ENCODE measurements at regions not wholly inside any gene's neighbourhood (a gene's known extent, or its start where the extent isn't known, plus 50 kb on each side); places are given as distances from the start of the nearest gene placed in this dataset.

- no peaks in the 10 kb centered on the region for H3K27me3 ChIP-seq (ENCODE audit: control insufficient read depth in 2 of 2, insufficient read depth in 1 of 2, low read length in 1 of 2)
- H3K4me3 ChIP-seq (ENCODE audit: low read length in 2 of 2), result no peak overlapping the region
- no peaks in the 10 kb centered on the region for H3K36me3 ChIP-seq (ENCODE audit: control insufficient read depth in 2 of 2, insufficient read depth in 2 of 2, low read length in 1 of 2)
- DNase-seq (ENCODE audit: low read depth in 6 of 9, low spot score in 9 of 9), result no peak
- no peaks in the 10 kb centered on the region for H3K4me1 ChIP-seq (ENCODE audit: control insufficient read depth in 2 of 2, insufficient read depth in 2 of 2, low read length in 2 of 2)
- WGBS, result 93% methylated on average over 3 of the region's 3 CpGs
- H3K27ac ChIP-seq (ENCODE audit: low read depth in 1 of 2, low read length in 1 of 2), result no peak overlapping the region
- H3K9me3 ChIP-seq (ENCODE audit: control insufficient read depth in 2 of 2, insufficient read depth in 1 of 2, low read length in 1 of 2), result no peaks in the 10 kb centered on the region
Observed at GRCh38 chr16:66196770-66197169, 169.7 kb upstream of the CDH5 start.

GRCh38 chr16:66194866-66195265 lies 171.6 kb upstream of the CDH5 start:
- no peaks in the 10 kb centered on the region for H3K4me1 ChIP-seq (ENCODE audit: control insufficient read depth in 2 of 2, insufficient read depth in 2 of 2, low read length in 2 of 2)
- no peaks in the 10 kb centered on the region for H3K36me3 ChIP-seq (ENCODE audit: control insufficient read depth in 2 of 2, insufficient read depth in 2 of 2, low read length in 1 of 2)
- no peak for DNase-seq (ENCODE audit: low read depth in 6 of 9, low spot score in 9 of 9)
- no peak overlapping the region for H3K27ac ChIP-seq (ENCODE audit: low read depth in 1 of 2, low read length in 1 of 2)
- no peaks in the 10 kb centered on the region for H3K27me3 ChIP-seq (ENCODE audit: control insufficient read depth in 2 of 2, insufficient read depth in 1 of 2, low read length in 1 of 2)
- no peaks in the 10 kb centered on the region for H3K9me3 ChIP-seq (ENCODE audit: control insufficient read depth in 2 of 2, insufficient read depth in 1 of 2, low read length in 1 of 2)
- no peak overlapping the region for H3K4me3 ChIP-seq (ENCODE audit: low read length in 2 of 2)

- no peak overlapping the region for H3K27ac ChIP-seq (ENCODE audit: low read depth in 1 of 2, low read length in 1 of 2)
- no peak overlapping the region for H3K4me3 ChIP-seq (ENCODE audit: low read length in 2 of 2)
- H3K4me1 ChIP-seq (ENCODE audit: control insufficient read depth in 2 of 2, insufficient read depth in 2 of 2, low read length in 2 of 2), result no peaks in the 10 kb centered on the region
- DNase-seq (ENCODE audit: low read depth in 6 of 9, low spot score in 9 of 9), result no peak
- no peaks in the 10 kb centered on the region for H3K9me3 ChIP-seq (ENCODE audit: control insufficient read depth in 2 of 2, insufficient read depth in 1 of 2, low read length in 1 of 2)
- WGBS, result 96% methylated on average over 5 of the region's 5 CpGs
- H3K36me3 ChIP-seq (ENCODE audit: control insufficient read depth in 2 of 2, insufficient read depth in 2 of 2, low read length in 1 of 2), result no peaks in the 10 kb centered on the region
- H3K27me3 ChIP-seq (ENCODE audit: control insufficient read depth in 2 of 2, insufficient read depth in 1 of 2, low read length in 1 of 2), result no peaks in the 10 kb centered on the region
Observed at GRCh38 chr16:66193543-66194229, 172.8 kb upstream of the CDH5 start.

GRCh38 chr16:66190411-66190810 lies 176.1 kb upstream of the CDH5 start:
- DNase-seq (ENCODE audit: low read depth in 6 of 9, low spot score in 9 of 9), result no peak
- Histone ChIP-seq H3K27ac (ENCODE audit: low read depth in 1 of 2, low read length in 1 of 2) (no peak overlapping the region), H3K4me1 (ENCODE audit: control insufficient read depth in 2 of 2, insufficient read depth in 2 of 2, low read length in 2 of 2) (no peaks in the 10 kb centered on the region), H3K36me3 (ENCODE audit: control insufficient read depth in 2 of 2, insufficient read depth in 2 of 2, low read length in 1 of 2) (no peaks in the 10 kb centered on the region), H3K27me3 (ENCODE audit: control insufficient read depth in 2 of 2, insufficient read depth in 1 of 2, low read length in 1 of 2) (no peaks in the 10 kb centered on the region), H3K4me3 (ENCODE audit: low read length in 2 of 2) (no peak overlapping the region), H3K9me3 (ENCODE audit: control insufficient read depth in 2 of 2, insufficient read depth in 1 of 2, low read length in 1 of 2) (no peaks in the 10 kb centered on the region)
- WGBS, result 93% methylated on average over 1 of the region's 1 CpG

DNA sequence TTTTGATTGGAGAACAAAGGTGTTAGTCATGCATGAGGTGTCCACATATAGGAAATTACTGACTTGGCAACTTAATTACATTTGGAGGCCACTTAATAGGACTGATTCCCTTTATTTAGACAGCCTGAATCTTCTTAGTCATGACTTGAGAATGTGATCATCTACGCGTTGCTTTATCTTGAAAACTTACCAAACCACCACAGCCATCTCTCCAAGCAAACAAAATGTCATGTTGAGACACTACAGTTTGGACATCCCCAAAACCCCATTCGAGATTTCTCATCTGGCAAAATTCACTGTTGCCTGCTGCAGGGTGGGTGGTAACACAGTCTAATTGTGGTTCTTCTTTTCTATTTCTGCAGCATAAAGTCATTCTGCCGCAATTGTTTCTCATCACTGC lies 176.5 kb upstream of the CDH5 start:
- DNase-seq (ENCODE audit: low read depth in 6 of 9, low spot score in 9 of 9), result no peak
- WGBS, result 94% methylated on average over 4 of the region's 4 CpGs
- H3K4me3 ChIP-seq (ENCODE audit: low read length in 2 of 2), result no peak overlapping the region
- no peaks in the 10 kb centered on the region for H3K9me3 ChIP-seq (ENCODE audit: control insufficient read depth in 2 of 2, insufficient read depth in 1 of 2, low read length in 1 of 2)
- H3K27me3 ChIP-seq (ENCODE audit: control insufficient read depth in 2 of 2, insufficient read depth in 1 of 2, low read length in 1 of 2), result no peaks in the 10 kb centered on the region
- H3K36me3 ChIP-seq (ENCODE audit: control insufficient read depth in 2 of 2, insufficient read depth in 2 of 2, low read length in 1 of 2), result no peaks in the 10 kb centered on the region
- no peak overlapping the region for H3K27ac ChIP-seq (ENCODE audit: low read depth in 1 of 2, low read length in 1 of 2)
- no peaks in the 10 kb centered on the region for H3K4me1 ChIP-seq (ENCODE audit: control insufficient read depth in 2 of 2, insufficient read depth in 2 of 2, low read length in 2 of 2)

DNA sequence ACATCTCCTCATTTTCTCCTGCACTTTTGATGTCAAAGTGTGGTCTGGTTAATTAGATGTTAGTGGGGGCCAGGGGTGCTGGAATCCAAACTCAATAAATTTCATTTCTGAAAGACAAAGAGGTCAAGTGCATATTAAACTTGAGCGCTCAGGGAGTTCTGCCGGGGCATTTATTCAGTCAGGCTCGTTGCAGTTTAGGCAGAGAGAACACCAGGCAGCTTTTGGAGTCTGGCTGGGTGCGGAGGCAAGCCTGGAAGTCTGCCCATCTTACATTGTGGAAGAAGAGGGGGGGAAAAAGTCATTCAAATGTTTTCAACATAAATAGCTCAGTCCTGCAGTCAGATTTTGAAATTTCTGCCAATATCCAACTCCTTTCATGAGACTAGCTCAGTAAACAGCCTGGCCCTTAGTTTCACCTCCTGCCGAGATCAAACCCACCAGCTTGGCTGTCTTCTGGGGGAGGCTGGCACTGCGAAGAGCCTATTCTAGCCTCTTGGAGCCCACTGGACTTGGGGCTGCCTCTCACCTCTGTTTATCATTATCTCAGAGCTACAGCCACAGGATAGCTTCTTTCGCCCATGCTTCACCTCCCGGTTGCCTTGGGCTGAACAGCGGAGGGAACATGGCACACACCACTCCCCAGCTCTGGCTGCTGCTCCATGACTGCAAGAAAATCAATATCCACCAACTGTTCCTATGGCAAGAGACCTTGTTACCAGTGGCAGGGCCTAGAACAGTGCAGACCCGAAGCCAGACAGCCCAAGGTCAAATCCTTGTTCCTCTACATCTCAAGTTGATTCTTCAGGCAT lies 177.4 kb upstream of the CDH5 start:
- 91% methylated on average over 10 of the region's 10 CpGs for WGBS
- no peak overlapping the region for H3K4me3 ChIP-seq (ENCODE audit: low read length in 2 of 2)
- DNase-seq (ENCODE audit: low read depth in 6 of 9, low spot score in 9 of 9), result no peak
- no peaks in the 10 kb centered on the region for H3K9me3 ChIP-seq (ENCODE audit: control insufficient read depth in 2 of 2, insufficient read depth in 1 of 2, low read length in 1 of 2)
- no peaks in the 10 kb centered on the region for H3K4me1 ChIP-seq (ENCODE audit: control insufficient read depth in 2 of 2, insufficient read depth in 2 of 2, low read length in 2 of 2)
- no peak overlapping the region for H3K27ac ChIP-seq (ENCODE audit: low read depth in 1 of 2, low read length in 1 of 2)
- H3K27me3 ChIP-seq (ENCODE audit: control insufficient read depth in 2 of 2, insufficient read depth in 1 of 2, low read length in 1 of 2), result no peaks in the 10 kb centered on the region
- no peaks in the 10 kb centered on the region for H3K36me3 ChIP-seq (ENCODE audit: control insufficient read depth in 2 of 2, insufficient read depth in 2 of 2, low read length in 1 of 2)

GRCh38 chr16:66186251-66186785 lies 180.2 kb upstream of the CDH5 start:
- Histone ChIP-seq H3K4me3 (ENCODE audit: low read length in 2 of 2) (no peak overlapping the region), H3K9me3 (ENCODE audit: control insufficient read depth in 2 of 2, insufficient read depth in 1 of 2, low read length in 1 of 2) (no peaks in the 10 kb centered on the region), H3K27ac (ENCODE audit: low read depth in 1 of 2, low read length in 1 of 2) (no peak overlapping the region), H3K36me3 (ENCODE audit: control insufficient read depth in 2 of 2, insufficient read depth in 2 of 2, low read length in 1 of 2) (no peaks in the 10 kb centered on the region), H3K4me1 (ENCODE audit: control insufficient read depth in 2 of 2, insufficient read depth in 2 of 2, low read length in 2 of 2) (no peaks in the 10 kb centered on the region), H3K27me3 (ENCODE audit: control insufficient read depth in 2 of 2, insufficient read depth in 1 of 2, low read length in 1 of 2) (no peaks in the 10 kb centered on the region)
- WGBS, result 90% methylated on average over 4 of the region's 4 CpGs
- DNase-seq (ENCODE audit: low read depth in 6 of 9, low spot score in 9 of 9), result no peak

DNA sequence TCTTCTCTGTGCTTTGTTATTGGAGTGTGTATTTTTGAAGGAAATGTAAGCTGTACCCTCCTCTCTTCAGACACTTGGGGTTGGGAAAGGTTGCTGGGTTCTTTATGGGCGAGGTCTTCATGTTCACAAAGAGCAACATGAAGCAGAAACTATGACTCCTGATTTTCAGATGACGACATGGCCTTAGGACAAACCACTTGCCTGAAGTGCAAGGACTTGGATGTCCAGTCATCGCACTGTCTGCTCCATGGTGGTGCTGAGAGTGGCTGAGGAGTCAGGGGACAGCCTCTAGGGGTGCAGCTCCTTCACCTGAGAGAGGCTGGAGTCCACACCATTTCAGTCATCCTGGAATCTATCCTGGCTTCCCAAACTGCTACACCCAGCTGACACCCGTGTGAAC lies 183.9 kb upstream of the CDH5 start:
- Histone ChIP-seq H3K9me3 (ENCODE audit: control insufficient read depth in 2 of 2, insufficient read depth in 1 of 2, low read length in 1 of 2) (no peaks in the 10 kb centered on the region), H3K4me1 (ENCODE audit: control insufficient read depth in 2 of 2, insufficient read depth in 2 of 2, low read length in 2 of 2) (no peaks in the 10 kb centered on the region), H3K27ac (ENCODE audit: low read depth in 1 of 2, low read length in 1 of 2) (no peak overlapping the region), H3K36me3 (ENCODE audit: control insufficient read depth in 2 of 2, insufficient read depth in 2 of 2, low read length in 1 of 2) (no peaks in the 10 kb centered on the region), H3K27me3 (ENCODE audit: control insufficient read depth in 2 of 2, insufficient read depth in 1 of 2, low read length in 1 of 2) (no peaks in the 10 kb centered on the region), H3K4me3 (ENCODE audit: low read length in 2 of 2) (no peak overlapping the region)
- no peak for DNase-seq (ENCODE audit: low read depth in 6 of 9, low spot score in 9 of 9)
- WGBS, result 93% methylated on average over 4 of the region's 4 CpGs

DNA sequence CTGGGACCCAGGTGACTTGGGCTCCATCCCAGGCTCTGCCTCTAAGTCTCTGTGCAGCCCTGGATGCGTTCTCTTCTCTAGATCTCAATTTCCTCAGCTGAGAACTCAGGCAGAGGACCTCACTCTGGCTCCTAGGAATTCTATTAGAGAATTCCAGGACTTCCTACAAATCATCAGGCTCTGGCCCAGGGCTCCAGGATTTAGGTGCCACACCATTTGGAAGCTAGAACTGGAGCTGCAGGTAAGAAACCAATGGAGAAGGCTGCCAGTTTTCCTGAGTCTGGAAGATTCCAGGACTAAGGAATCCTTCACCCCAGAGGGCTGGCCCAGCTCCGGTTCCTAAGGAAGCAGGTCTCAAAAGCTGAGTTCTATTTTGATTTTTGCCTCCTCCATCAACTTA lies 189.8 kb upstream of the CDH5 start:
- no peaks in the 10 kb centered on the region for H3K36me3 ChIP-seq (ENCODE audit: control insufficient read depth in 2 of 2, insufficient read depth in 2 of 2, low read length in 1 of 2)
- DNase-seq (ENCODE audit: low read depth in 6 of 9, low spot score in 9 of 9), result no peak
- H3K27ac ChIP-seq (ENCODE audit: low read depth in 1 of 2, low read length in 1 of 2), result no peak overlapping the region
- H3K4me1 ChIP-seq (ENCODE audit: control insufficient read depth in 2 of 2, insufficient read depth in 2 of 2, low read length in 2 of 2), result no peaks in the 10 kb centered on the region
- 96% methylated on average over 2 of the region's 2 CpGs for WGBS
- no peaks in the 10 kb centered on the region for H3K9me3 ChIP-seq (ENCODE audit: control insufficient read depth in 2 of 2, insufficient read depth in 1 of 2, low read length in 1 of 2)
- no peak overlapping the region for H3K4me3 ChIP-seq (ENCODE audit: low read length in 2 of 2)
- no peaks in the 10 kb centered on the region for H3K27me3 ChIP-seq (ENCODE audit: control insufficient read depth in 2 of 2, insufficient read depth in 1 of 2, low read length in 1 of 2)
